Omental fat pad (tissue), 3 donors: ENCODE measurements at regions not wholly inside any gene's neighbourhood (a gene's known extent, or its start where the extent isn't known, plus 50 kb on each side); places are given as distances from the start of the nearest gene placed in this dataset.

Source experiments
- ATAC-seq: fragments of 150-250 bp; one replicate; pipeline ENCODE4 v1.9.1; 2016; ENCODE audit warnings: mild to moderate bottlenecking, moderate library complexity; ENCODE audit not compliant: low FRiP score
- DNase-seq: peaks from one replicate; pipeline ENCODE4 v3.0.0-alpha.2; 2019; ENCODE audit warnings: low spot score
- TF ChIP-seq, protein P1 (sequence below), 3 donors: fragments of 450-650 bp; IDR thresholded peaks; one replicate each; pipeline ENCODE4 v1.5.1; 2016 to 2017; ENCODE audit warnings: antibody characterized with exemption in 3 of 3, mild to moderate bottlenecking in 3 of 3, moderate library complexity in 2 of 3

DNA sequence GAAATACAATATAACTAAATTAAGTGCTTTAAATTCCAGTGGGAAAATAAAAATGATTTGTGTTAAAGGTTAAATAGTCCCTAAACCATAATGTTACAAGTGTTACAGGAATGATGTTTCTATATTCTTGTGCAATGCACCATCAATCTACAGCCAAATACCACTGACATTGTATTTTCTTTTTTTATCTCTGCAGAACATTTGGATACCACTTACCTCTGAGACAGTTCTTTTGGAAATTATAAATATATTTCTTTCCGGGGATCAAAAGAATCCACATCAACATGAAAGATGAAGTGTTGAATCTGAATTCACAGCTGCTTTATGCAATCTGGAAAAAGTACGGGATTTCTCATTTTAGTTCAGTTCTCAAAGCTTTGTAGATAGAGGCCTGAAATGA, 518.3 kb upstream of the AGA start:
- DNase-seq (no peak), ATAC-seq (no peak)
- TF ChIP-seq, protein P1, sequence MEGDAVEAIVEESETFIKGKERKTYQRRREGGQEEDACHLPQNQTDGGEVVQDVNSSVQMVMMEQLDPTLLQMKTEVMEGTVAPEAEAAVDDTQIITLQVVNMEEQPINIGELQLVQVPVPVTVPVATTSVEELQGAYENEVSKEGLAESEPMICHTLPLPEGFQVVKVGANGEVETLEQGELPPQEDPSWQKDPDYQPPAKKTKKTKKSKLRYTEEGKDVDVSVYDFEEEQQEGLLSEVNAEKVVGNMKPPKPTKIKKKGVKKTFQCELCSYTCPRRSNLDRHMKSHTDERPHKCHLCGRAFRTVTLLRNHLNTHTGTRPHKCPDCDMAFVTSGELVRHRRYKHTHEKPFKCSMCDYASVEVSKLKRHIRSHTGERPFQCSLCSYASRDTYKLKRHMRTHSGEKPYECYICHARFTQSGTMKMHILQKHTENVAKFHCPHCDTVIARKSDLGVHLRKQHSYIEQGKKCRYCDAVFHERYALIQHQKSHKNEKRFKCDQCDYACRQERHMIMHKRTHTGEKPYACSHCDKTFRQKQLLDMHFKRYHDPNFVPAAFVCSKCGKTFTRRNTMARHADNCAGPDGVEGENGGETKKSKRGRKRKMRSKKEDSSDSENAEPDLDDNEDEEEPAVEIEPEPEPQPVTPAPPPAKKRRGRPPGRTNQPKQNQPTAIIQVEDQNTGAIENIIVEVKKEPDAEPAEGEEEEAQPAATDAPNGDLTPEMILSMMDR (IDR thresholded peaks at IDR 0.05), result no peak

DNA sequence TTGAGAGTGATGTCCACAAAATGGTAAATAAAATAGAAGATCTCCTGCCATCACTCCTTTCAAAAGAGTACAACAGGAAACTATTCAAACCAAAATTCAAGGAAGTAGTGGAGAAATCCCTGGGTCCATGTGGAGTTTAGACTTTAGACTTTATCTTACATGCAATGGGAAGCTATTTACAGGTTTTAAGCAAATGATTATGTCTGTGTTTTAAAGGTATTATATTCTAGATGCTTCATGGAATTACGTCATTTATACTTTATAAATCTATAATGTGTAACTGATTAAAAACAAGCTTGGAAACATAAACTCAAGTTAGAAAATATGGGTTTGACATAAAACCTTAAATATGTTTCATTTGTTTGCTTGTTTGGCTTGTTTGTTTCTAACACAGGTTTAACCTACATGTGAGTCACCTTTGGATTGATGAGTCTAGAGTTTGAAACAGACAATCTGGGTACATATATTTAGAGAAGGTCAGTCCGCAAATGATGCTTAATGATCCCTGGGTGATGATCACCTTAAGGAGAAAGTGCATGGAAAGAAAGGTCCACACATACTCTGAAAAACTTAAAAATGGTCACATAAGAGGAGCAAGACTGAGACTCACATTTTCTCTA, 519.6 kb upstream of the AGA start:
- ATAC-seq, result no peak
- TF ChIP-seq, protein P1 (IDR thresholded peaks at IDR 0.05), result no peak
- DNase-seq, result no peak

DNA sequence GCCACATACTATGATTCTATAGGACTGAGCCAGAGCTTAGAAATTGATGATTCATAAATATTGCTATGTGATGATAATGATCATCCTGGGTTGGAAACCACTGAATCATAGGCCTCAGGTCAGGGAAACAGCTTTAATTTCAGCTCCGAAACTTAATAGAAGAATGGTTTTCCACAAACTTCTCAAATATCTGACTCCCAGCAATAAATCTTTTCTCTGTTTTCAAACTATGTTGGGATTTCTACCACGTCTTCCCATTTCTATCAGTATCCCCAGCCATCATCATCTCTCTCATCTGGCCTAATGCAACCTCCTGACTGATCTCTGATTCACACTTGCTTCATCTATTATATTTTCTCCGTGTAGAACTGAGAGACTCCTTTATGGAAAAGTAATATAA, 521.8 kb upstream of the AGA start:
- TF ChIP-seq, protein P1 (IDR thresholded peaks at IDR 0.05), result no peak
- no peak for ATAC-seq
- DNase-seq, result no peak

DNA sequence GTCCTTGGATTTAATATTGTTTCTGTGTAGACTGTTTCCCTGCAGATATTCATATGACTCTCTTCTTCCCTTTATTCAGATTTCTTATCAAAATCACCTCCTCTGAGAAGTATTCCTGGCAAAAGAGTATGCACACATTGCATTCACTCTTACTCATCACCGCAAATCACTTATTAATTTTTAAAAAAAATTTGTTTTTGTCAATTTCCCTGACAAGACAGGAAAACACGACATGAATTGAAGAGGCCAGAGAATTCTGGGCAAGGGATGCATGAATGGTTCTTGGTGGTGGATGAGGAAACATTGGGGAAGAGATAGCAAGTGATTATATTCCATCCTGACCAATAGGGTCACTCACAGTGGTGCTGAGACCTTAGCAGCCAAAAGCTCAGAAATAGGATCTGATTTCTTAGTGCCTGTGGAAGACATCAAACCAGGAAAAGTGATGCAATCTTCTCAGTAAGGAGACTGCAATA, 522.5 kb upstream of the AGA start:
- DNase-seq, result no peak
- no peak for ATAC-seq
- TF ChIP-seq, protein P1 (IDR thresholded peaks at IDR 0.05), result no peak

DNA sequence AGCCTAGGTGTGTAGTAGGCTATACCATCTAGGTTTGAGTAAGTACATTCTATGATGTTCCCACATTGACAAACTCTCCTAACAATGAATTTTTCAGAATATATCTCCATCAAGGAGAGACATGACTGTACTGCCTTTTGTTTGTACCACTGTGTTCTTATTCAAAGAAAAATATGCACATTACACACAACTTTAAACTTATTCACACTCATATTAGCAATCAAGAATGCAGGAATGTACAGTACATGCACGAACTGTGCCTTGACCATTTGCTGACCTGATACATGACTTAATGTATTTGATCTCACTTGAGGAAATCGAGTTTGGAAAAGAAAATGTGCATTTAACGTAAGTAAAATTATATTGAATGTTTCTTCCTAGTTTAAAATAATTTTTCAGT, 525.1 kb upstream of the AGA start:
- TF ChIP-seq, protein P1 (IDR thresholded peaks at IDR 0.05), result no peak
- ATAC-seq, result no peak
- DNase-seq, result no peak

DNA sequence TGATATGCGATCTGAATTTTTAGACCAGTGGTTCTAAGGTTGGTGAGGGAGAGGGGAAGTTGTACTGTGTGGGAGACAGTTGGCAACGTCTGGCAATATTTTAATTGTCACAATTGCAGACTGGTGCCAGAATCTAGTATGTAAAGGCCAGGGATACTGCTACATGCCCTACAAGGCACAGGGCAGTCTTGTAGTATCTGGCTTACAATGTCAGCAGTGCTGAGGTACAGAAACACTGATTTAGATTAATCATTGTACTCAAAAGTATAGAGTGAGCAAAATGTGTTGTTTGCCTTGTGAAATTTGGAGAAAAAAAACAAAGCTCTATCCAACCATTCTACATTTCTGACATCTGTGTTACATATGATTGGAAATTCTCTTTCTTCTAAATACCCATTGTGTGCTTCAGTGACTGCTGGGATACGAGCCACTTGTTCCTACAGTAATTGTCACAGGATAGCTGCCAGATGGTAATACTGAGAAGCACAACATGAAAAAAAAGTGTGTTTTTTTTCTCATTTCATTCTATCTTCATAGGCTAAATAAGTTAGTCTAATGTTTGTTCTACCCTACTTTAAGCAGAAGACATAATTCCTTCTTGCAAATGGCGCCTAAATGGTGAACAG, 526.7 kb upstream of the AGA start:
- no peak for DNase-seq
- ATAC-seq, result no peak
- TF ChIP-seq, protein P1 (IDR thresholded peaks at IDR 0.05), result no peak

DNA sequence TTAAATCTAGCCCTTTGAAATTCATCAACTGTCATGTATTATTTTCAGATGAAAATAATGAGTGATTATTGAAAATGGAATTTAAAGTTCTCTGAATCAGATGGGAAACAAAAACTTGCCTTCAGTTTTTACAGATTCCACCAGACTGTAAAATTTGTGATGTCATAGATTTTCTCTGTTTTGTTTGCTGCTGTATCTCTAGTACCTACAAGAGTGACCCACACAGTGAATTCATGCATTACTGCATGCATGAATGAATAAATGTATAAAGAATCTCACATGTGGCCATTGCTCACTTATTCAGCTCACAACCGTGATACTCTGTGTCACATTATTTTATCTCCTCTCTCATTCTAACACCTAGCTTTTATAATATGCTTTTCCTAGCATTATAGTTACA, 532.2 kb upstream of the AGA start:
- TF ChIP-seq, protein P1 (IDR thresholded peaks at IDR 0.05), result no peak
- no peak for ATAC-seq
- DNase-seq, result no peak
